ENCODE measurements at regions not wholly inside any gene's neighbourhood (a gene's known extent, or its start where the extent isn't known, plus 50 kb on each side); places are given as distances from the start of the nearest gene placed in this dataset.
"Not testable (repeated sequence)": the region's sequence is repeated elsewhere in the genome, so short reads cannot be mapped to it uniquely, and the experiment has no call there.

DNA sequence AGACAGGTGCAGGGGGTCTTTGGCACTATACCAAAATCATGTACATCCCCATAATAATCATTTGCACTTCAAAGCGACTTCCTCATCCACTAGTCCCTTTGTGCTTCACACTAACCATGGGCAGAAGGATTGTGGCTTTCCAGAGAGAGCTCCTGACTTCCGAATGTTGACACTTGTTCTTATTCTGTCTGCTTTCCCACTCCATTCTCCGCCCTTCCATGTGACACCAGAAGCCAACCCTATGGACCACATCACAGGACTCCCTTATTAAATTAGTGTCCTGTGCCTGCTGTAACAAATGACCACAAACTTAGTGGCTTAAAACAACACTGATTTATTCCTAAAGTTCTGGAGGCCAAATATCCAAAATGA lies 91.6 kb downstream of the CMC2 start:
- DNase-seq: no peak

GRCh38 chr16:80914379-80915078 lies 92.2 kb downstream of the CMC2 start:
- DNase-seq: no peak

- no peak for DNase-seq
Measured at GRCh38 chr16:80913397-80913796, 93.3 kb downstream of the CMC2 start.

DNA sequence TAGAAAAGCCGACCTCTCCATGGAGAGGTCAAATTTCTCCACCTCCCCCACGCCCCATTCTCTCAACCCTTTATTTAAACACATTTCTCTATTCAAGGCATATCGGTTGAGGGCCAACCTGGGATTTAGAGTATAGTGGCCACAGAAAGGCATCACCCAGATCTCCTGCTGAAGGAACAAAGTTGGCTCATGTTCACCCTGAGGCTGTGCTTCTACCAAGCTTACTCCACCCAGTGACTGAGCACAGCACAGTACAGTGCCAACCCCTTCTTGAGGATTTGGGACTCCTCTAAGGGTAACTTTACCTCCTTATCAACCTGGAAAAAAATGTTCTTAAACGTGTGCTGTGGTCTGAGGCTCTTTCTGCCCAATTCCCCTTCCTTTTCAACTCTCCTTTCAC lies 94.0 kb downstream of the CMC2 start:
- no peak for DNase-seq

DNA sequence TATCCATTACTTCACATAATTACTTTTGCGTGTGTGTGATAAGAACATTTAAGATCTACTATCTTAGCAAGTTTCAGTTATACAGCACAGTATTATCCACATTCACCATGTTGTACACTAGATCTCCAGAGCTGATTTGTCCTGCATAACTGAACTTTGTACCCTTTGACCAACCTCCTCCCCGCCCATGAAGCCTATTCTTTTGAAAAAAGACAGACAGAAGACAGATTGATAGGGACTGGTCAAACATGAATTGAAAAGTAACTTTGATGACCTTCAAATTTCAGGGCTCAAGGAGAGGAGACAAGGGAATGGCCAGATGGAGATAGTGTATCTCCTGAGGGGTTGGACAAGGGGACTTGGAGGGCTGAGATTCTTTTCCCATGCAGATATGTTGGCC lies 96.3 kb downstream of the CMC2 start:
- no peak for DNase-seq

GRCh38 chr16:80909720-80910119 lies 97.0 kb downstream of the CMC2 start:
- DNase-seq: no peak

- not testable (repeated sequence) for DNase-seq
Measured at GRCh38 chr16:80906169-80906568, 100.5 kb downstream of the CMC2 start.

DNA sequence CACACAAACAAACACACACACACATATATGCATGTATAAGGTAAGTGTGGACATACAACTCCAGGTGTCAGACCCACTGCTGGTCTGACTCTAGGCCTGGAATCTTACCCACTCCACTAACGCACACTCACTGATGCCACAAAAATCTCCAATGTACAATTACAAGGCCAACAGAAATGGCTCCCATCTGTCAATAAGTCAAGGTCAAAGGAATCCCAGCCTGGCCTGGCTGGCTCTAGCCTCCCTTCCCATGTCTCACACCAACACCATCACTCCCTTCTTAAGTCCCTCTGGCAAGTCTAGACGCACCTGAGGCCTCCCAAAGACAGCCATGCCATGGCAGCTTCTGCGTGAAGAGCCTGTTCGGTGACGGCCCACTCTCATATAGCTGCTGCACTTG lies 99.2 kb upstream of the CDYL2 start:
- DNase-seq: no peak

- no peak for DNase-seq
Measured at GRCh38 chr16:80902306-80903110, 98.1 kb upstream of the CDYL2 start.

DNA sequence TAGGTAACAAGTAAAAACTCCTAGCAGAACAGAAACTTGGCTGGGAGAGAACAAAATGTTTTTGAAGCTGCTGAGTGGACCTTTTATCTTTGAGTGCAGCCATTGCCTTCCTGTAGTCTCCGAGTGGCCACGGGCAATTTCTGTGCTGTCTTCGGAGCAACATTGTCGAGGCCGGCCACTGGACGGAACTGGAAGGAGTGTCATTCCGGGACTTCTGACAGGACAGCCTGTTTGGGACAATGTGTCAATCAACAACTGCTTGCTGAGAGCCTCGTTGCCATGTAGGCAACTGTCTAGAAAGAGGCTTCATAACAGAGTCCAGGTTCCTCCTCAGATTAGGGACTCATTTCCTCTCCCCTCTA lies 96.2 kb upstream of the CDYL2 start:
- DNase-seq: no peak

- peak; percentile 91 for DNase-seq
Measured at GRCh38 chr16:80899809-80900592, 95.6 kb upstream of the CDYL2 start.

DNA sequence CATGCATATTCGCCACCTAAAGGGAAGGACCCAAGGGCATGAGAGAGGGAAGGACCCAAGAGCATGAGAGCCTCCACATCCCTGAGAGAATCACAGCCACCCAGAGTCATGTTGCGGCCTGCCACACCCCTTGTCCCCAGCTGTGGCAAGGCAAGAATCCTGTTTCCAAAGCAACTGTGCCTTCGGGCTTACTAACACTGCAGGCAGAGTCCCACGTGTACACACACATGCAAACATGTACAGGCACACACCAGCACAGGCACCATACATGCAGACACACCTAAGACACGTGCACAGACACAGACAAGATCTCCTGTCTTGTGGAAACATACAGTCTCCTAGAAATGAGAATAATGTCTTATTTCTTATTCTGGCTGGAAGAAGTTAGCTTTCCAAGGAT lies 92.4 kb upstream of the CDYL2 start:
- DNase-seq: no peak

DNA sequence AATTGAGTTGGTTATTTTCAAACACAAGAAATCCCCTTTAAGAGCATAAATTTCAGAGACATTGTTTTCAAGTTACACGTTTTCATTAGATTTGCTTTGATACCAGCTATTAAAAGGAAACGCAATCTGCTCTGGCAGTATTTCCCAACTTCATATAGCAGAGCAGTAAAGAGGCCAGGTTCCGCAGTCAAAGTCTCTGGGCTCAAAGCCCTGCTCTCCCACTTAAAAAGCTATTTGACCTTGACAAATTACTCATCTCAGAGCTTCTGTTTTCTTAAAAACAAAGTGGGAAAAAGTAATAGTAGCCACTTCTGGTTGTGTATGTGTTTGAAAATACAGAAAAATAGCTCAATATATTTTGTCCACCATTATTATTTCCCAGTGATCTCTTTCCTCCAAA lies 89.7 kb upstream of the CDYL2 start:
- DNase-seq: no peak

GRCh38 chr16:80893686-80894085 lies 89.3 kb upstream of the CDYL2 start:
- DNase-seq: no peak

GRCh38 chr16:80892395-80892794 lies 88.0 kb upstream of the CDYL2 start:
- DNase-seq: not testable (repeated sequence)

DNA sequence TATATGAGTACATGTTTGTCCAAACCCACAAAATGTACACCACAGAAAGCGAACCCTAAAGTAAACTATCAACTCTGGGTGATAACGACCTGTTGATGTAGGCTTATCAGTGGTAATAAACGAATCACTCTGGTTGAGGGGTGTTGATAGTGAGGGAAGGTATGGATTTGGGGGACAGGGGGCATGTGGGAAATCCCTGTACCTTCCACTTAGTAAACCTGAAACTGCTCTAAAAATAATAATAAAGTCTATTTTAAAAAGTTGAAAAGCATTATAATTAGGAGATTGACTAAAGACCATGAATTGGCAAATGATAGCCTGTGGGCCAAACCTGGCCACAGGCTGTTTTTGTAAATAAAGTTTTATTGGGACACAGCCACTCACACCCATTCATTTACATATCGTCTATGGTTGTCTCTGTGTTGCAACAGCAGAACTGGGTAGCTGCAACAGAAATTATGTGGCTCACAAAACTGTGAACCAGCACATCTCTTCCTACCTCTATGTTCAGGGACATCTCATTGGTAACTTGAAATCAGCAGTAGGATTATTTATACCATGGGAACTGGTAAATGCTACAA lies 85.5 kb upstream of the CDYL2 start:
- DNase-seq: no peak

GRCh38 chr16:80887062-80887461 lies 82.7 kb upstream of the CDYL2 start:
- no peak for DNase-seq

DNA sequence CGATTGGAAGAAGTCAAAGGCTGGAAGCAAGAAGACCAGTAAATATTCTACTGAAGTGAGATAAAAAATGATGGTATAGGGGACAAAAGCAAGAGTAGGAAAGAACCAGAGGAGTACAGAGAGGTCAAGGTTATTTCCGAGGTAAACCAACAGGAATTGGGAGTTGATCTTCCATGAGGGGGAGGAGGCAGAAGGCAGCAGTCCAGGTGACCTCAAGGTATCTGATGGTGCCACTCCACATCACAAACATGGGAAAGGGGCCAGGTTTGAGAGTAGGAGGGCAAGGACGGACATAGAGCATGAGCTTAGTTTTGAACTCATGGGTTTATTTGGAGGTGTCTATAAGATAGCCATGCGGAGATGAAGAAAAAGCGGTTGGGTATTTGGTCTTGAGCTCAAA lies 79.4 kb upstream of the CDYL2 start:
- no peak for DNase-seq

GRCh38 chr16:80883159-80883642 lies 78.8 kb upstream of the CDYL2 start:
- no peak for DNase-seq

DNA sequence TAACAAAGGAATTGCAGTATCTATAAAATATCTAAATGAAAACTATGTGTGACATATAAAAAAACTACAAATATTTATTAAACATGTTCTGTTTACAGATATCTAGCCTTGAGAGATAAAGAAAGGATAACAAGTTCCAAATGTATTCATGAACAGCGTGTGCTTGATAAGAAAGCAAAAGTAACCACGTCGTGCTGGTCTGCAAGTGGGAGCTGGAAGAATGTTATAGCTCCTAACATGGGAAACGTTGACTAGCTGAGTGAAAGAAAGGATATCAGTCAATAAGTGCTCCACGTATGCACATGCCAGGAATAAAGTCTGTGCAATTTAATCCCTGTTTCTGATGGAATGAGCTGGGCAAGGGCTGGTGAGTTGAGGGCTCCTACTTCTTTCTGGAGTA lies 71.2 kb upstream of the CDYL2 start:
- no peak for DNase-seq

DNA sequence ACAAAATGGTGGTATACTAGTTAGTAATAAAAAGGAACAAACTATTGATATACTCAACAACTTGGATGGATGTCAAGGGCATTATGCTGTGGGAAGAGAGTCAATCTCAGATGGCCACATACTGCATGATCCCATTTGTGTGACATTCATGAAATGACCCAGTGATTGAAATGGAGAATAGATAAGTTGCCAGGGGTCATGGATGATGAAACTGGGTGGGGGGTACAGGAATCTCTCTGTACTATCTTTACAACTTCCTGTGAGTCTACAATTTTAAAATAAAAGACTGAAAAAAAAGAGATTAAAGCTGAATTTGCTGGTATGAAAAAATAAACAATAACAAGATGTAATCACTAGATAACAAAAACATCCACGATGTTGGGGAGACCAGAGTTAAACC lies 70.5 kb upstream of the CDYL2 start:
- no peak for DNase-seq

DNA sequence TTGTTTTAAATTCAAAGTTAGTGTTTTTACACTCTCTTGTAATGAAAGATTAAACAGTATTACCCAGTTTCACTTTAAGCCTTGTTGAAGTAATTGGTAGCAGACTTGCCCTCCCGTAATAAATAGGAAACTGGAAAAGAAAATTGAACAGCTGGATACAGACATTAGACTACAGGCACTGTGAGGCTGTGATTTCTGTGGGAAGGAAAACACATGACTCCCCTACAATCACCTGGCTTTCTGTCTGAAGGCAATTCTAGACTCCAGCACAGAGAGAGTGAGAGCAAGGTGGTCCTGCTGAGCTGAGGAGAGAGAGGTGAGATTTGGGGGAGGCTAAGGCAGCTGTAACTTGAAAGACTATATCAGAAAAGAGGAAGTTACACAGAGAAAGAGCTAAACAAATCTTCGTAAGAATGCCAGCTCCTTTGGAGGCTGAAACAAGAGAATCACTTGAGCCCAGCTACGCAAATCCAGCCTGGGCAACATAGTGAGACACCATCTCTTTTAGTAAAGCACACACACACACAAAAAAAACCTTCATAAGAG lies 57.8 kb upstream of the CDYL2 start:
- DNase-seq: no peak
